A673 (cell line): ENCODE measurements at regions not wholly inside any gene's neighbourhood (a gene's known extent, or its start where the extent isn't known, plus 50 kb on each side); places are given as distances from the start of the nearest gene placed in this dataset.

Experiments used
- BruUV-seq: library from RNA; stranded (reverse); fragments of 400-500 nt; replicated peaks from 2 replicates; lab custom pipeline; 2021; lab: Mats Ljungman, UMichigan
- CTCF ChIA-PET: fragments of 300-600 bp; sonication (Branson Sonifier 250); formaldehyde crosslinking; loops from one replicate; lab custom pipeline; 2022; ENCODE audit warnings: antibody characterized with exemption; lab: Charles Lee
- POLR2A ChIA-PET: fragments of 300-600 bp; sonication (Branson Sonifier 250); formaldehyde crosslinking; loops from one replicate; lab custom pipeline; 2022; ENCODE audit warnings: antibody characterized with exemption; ENCODE audit not compliant: low non-redundant PET; lab: Charles Lee
- DNase-seq: peaks from one replicate; pipeline ENCODE4 v3.0.0-alpha.2; 2015; ENCODE audit warnings: low spot score
- H3K27ac ChIP-seq: fragments of 200-600 bp; sonication (generic); 2 replicates; pipeline ENCODE4 v1.5.1; 2016; ENCODE audit warnings: mixed run types, low read depth, mild to moderate bottlenecking, mixed read lengths, antibody characterized with exemption, low read length; ENCODE audit not compliant: poor library complexity, severe bottlenecking
- H3K27me3 ChIP-seq: fragments of 200-600 bp; sonication (generic); replicated peaks from 2 replicates; pipeline ENCODE4 v1.6.1; 2017; ENCODE audit warnings: mixed run types, low read depth, mild to moderate bottlenecking, mixed read lengths, antibody characterized with exemption, low read length; ENCODE audit not compliant: insufficient read depth, poor library complexity
- H3K36me3 ChIP-seq: fragments of 200-600 bp; sonication (generic); 2 replicates; pipeline ENCODE4 v1.6.1; 2016; ENCODE audit warnings: mixed run types, mild to moderate bottlenecking, mixed read lengths, antibody characterized with exemption, low read length; ENCODE audit not compliant: insufficient read depth, poor library complexity, severe bottlenecking
- H3K4me1 ChIP-seq: fragments of 200-600 bp; sonication (generic); 2 replicates; pipeline ENCODE4 v1.6.1; 2017; ENCODE audit warnings: mixed run types, mild to moderate bottlenecking, mixed read lengths, antibody characterized with exemption, low read length; ENCODE audit not compliant: insufficient read depth, poor library complexity, severe bottlenecking
- H3K4me3 ChIP-seq: fragments of 200-600 bp; sonication (generic); 2 replicates; pipeline ENCODE4 v1.5.1; 2016; ENCODE audit warnings: low read depth, mixed run types, mild to moderate bottlenecking, mixed read lengths, low read length; ENCODE audit not compliant: poor library complexity, severe bottlenecking
- H3K9me3 ChIP-seq: fragments of 200-600 bp; sonication (generic); 2 replicates; pipeline ENCODE4 v1.6.1; 2016; ENCODE audit warnings: mixed run types, low read depth, mild to moderate bottlenecking, mixed read lengths, antibody characterized with exemption, low read length; ENCODE audit not compliant: poor library complexity, severe bottlenecking
- CTCF ChIP-seq: fragments of 300-800, 200-600 bp; sonication (generic); conservative IDR thresholded peaks from 2 replicates; pipeline ENCODE4 v1.5.1; 2017; ENCODE audit warnings: low read depth, mild to moderate bottlenecking, antibody characterized with exemption, low read length, moderate library complexity, mixed read lengths
- EZH2 ChIP-seq: fragments of 200-600 bp; sonication (generic); IDR thresholded peaks from 2 replicates; pipeline ENCODE4 v1.6.1; 2017; ENCODE audit warnings: borderline replicate concordance, low read depth, mild to moderate bottlenecking, mixed read lengths, antibody characterized with exemption, low read length; ENCODE audit not compliant: poor library complexity, severe bottlenecking
- intact Hi-C: fragments of 100-400 bp; cut with micrococcal nuclease; formaldehyde crosslinking; loops from one replicate; pipeline ENCODE4 v1.10.0; 2022; ENCODE audit not compliant: unreplicated experiment

GRCh38 chr5:125065741-125066140, 319.3 kb upstream of the ZNF608 start:
- POLR2A ChIA-PET: no interaction called here

GRCh38 chr5:125070961-125071360, 324.5 kb upstream of the ZNF608 start:
- no peak for DNase-seq
- H3K4me1 ChIP-seq: no peaks in the 10 kb centered on the region
- BruUV-seq: no TSS peak
- TF ChIP-seq EZH2: no peak
- TF ChIP-seq CTCF: no peak
- peaks cover 7% of the 10 kb centered on the region for H3K9me3 ChIP-seq
- intact Hi-C loops: no loop called here
- no peak overlapping the region for H3K27ac ChIP-seq
- ChIA-PET CTCF (no interaction called here), POLR2A (no interaction called here)
- no peaks in the 10 kb centered on the region for H3K36me3 ChIP-seq
- no peak overlapping the region for H3K4me3 ChIP-seq
- no peaks in the 10 kb centered on the region for H3K27me3 ChIP-seq

More at GRCh38 chr5:125065741-125066140, 319.3 kb upstream of the ZNF608 start:
- TF ChIP-seq CTCF (no peak), EZH2 (no peak)
- intact Hi-C loops: no loop called here
- CTCF ChIA-PET: no interaction called here
- Histone ChIP-seq H3K36me3 (no peaks in the 10 kb centered on the region), H3K4me3 (no peak overlapping the region), H3K27ac (no peak overlapping the region), H3K9me3 (no peaks in the 10 kb centered on the region), H3K27me3 (no peaks in the 10 kb centered on the region), H3K4me1 (no peaks in the 10 kb centered on the region)
- DNase-seq: no peak
- BruUV-seq: no TSS peak

- ChIA-PET CTCF (no interaction called here), POLR2A (no interaction called here)
- intact Hi-C loops: no loop called here
- Histone ChIP-seq H3K4me3 (no peak overlapping the region), H3K4me1 (no peaks in the 10 kb centered on the region), H3K27ac (no peak overlapping the region), H3K36me3 (no peaks in the 10 kb centered on the region), H3K9me3 (peaks cover 7% of the 10 kb centered on the region), H3K27me3 (no peaks in the 10 kb centered on the region)
- no peak for DNase-seq
- TF ChIP-seq CTCF (no peak), EZH2 (no peak)
- BruUV-seq: no TSS peak
Measured at GRCh38 chr5:125073090-125073489, 326.7 kb upstream of the ZNF608 start.
